ENCODE measurements at regions not wholly inside any gene's neighbourhood (a gene's known extent, or its start where the extent isn't known, plus 50 kb on each side); places are given as distances from the start of the nearest gene placed in this dataset.

- no peak for TF ChIP-seq CTCF (IDR thresholded peaks at IDR 0.05)
- TF ChIP-seq POLR2A (IDR thresholded peaks at IDR 0.05): no peak
Measured at GRCh38 chr6:21918041-21918440, 324.5 kb downstream of the SOX4 start.

Data from heart left ventricle (tissue), 13 donors.